Parathyroid adenoma (tissue), 2 donors: ENCODE measurements at regions not wholly inside any gene's neighbourhood (a gene's known extent, or its start where the extent isn't known, plus 50 kb on each side); places are given as distances from the start of the nearest gene placed in this dataset.

Experiments used
- H2AFZ ChIP-seq: fragments of 300-600 bp; sonication (generic); one replicate; pipeline ENCODE4 v1.7.0; 2017; ENCODE audit warnings: antibody characterized with exemption, mild to moderate bottlenecking
- H3K27ac ChIP-seq: fragments of 300-600 bp; sonication (generic); one replicate; pipeline ENCODE4 v1.7.0; 2017
- H3K27me3 ChIP-seq: fragments of 300-600 bp; sonication (generic); one replicate; pipeline ENCODE4 v1.7.0; 2017; ENCODE audit warnings: low read length; ENCODE audit not compliant: control insufficient read depth, insufficient read depth
- H3K36me3 ChIP-seq: fragments of 300-600 bp; sonication (generic); one replicate; pipeline ENCODE4 v1.7.0; 2017; ENCODE audit warnings: low read length; ENCODE audit not compliant: control insufficient read depth, insufficient read depth
- H3K4me1 ChIP-seq: fragments of 300-600 bp; sonication (generic); one replicate; pipeline ENCODE4 v1.7.0; 2017; ENCODE audit warnings: control low read depth
- H3K4me2 ChIP-seq: fragments of 300-600 bp; sonication (generic); one replicate; pipeline ENCODE4 v1.7.0; 2017; ENCODE audit warnings: low read length
- H3K4me3 ChIP-seq: fragments of 300-600 bp; sonication (generic); one replicate; pipeline ENCODE4 v1.7.0; 2017; ENCODE audit warnings: low read depth, low read length
- H3K79me2 ChIP-seq: fragments of 300-600 bp; sonication (generic); one replicate; pipeline ENCODE4 v1.7.0; 2017; ENCODE audit warnings: control low read depth
- H3K9ac ChIP-seq: fragments of 300-600 bp; sonication (generic); one replicate; pipeline ENCODE4 v1.7.0; 2017; ENCODE audit warnings: mild to moderate bottlenecking
- H3K9me3 ChIP-seq: fragments of 300-600 bp; sonication (generic); one replicate; pipeline ENCODE4 v1.7.0; 2017; ENCODE audit warnings: low read length; ENCODE audit not compliant: control insufficient read depth
- TF ChIP-seq, protein P1 (sequence below): fragments of 300-600 bp; sonication (generic); IDR thresholded peaks from one replicate; pipeline ENCODE4 v1.7.0; 2017; ENCODE audit warnings: antibody characterized with exemption, mild to moderate bottlenecking
- donor health status: primary hyperparathyroidism.

DNA sequence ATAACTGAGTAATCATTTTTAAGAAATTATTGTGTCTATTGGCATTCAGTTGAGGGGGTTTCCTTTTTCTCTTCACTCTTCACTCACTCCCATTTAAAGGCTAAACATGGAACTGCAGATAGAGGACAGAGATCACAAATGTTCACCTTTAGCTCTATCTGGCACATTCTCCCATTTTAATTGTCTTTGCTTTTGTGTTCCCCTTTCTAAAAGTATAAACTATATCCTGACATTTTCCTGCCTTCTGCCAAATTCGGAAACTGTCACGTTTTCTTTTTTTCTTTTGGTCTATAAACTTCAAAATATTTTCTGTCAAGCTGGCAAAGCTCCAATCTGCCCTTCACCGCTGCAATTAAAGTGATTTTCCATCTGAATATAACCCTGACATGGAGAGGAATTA, 219.8 kb upstream of the CDKN3 start:
- no peaks in the 10 kb centered on the region for H3K36me3 ChIP-seq
- TF ChIP-seq, protein P1, sequence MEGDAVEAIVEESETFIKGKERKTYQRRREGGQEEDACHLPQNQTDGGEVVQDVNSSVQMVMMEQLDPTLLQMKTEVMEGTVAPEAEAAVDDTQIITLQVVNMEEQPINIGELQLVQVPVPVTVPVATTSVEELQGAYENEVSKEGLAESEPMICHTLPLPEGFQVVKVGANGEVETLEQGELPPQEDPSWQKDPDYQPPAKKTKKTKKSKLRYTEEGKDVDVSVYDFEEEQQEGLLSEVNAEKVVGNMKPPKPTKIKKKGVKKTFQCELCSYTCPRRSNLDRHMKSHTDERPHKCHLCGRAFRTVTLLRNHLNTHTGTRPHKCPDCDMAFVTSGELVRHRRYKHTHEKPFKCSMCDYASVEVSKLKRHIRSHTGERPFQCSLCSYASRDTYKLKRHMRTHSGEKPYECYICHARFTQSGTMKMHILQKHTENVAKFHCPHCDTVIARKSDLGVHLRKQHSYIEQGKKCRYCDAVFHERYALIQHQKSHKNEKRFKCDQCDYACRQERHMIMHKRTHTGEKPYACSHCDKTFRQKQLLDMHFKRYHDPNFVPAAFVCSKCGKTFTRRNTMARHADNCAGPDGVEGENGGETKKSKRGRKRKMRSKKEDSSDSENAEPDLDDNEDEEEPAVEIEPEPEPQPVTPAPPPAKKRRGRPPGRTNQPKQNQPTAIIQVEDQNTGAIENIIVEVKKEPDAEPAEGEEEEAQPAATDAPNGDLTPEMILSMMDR: no peak
- no peak overlapping the region for H2AFZ ChIP-seq
- no peak overlapping the region for H3K4me3 ChIP-seq
- no peaks in the 10 kb centered on the region for H3K4me1 ChIP-seq
- no peaks in the 10 kb centered on the region for H3K9me3 ChIP-seq
- no peak overlapping the region for H3K9ac ChIP-seq
- no peak overlapping the region for H3K27ac ChIP-seq
- H3K27me3 ChIP-seq: no peaks in the 10 kb centered on the region
- no peak overlapping the region for H3K4me2 ChIP-seq
- H3K79me2 ChIP-seq: no peaks in the 10 kb centered on the region

DNA sequence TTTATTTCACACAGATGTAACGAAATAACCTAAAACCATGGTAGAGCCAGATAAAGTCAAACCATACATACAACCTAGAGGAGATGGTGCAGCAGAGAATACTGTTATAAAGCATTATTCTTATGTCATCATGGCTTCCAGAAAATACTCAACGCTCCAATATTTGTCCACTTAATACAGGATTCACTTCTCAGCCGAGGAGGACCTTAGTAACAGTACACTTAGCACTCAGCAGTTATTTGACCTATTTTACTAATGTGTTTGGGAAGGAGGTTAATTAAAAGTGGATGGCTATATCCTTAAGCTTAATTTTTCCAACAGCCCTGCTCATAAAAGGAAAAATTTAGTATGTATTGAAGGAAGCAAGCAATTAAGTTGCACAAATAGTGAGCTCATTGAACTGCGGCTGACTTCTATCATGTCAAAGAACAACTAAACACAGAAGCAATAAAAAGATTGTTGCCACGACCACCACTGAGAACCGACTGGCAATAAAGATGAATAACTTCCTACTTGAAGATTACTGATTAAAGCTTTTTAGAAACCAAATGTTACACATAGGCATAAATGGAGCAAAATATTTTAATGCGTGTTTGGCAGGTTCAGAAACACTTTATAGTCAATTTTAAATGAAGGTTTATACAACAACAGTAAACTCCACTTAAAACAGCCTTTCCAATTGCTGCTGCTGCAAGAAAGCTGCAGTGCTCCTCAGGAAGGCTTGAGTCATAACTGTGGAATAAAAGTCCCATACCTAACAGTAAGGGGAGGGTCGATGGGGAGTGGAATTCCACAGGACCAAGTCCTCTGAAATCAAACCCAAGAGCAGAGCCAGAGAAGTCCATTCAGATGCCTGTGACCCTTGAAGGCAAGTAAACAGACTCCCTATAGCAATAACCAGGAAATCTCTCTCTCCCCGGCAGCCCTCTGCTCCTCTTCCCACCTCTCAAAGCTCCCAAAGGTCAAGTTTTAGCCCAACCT, 218.9 kb upstream of the CDKN3 start:
- H3K27me3 ChIP-seq: no peaks in the 10 kb centered on the region
- no peak overlapping the region for H3K9ac ChIP-seq
- no peaks in the 10 kb centered on the region for H3K79me2 ChIP-seq
- no peaks in the 10 kb centered on the region for H3K36me3 ChIP-seq
- TF ChIP-seq, protein P1: no peak
- H3K4me3 ChIP-seq: no peak overlapping the region
- H3K4me1 ChIP-seq: no peaks in the 10 kb centered on the region
- no peak overlapping the region for H3K27ac ChIP-seq
- no peaks in the 10 kb centered on the region for H3K9me3 ChIP-seq
- no peak overlapping the region for H2AFZ ChIP-seq
- no peak overlapping the region for H3K4me2 ChIP-seq

DNA sequence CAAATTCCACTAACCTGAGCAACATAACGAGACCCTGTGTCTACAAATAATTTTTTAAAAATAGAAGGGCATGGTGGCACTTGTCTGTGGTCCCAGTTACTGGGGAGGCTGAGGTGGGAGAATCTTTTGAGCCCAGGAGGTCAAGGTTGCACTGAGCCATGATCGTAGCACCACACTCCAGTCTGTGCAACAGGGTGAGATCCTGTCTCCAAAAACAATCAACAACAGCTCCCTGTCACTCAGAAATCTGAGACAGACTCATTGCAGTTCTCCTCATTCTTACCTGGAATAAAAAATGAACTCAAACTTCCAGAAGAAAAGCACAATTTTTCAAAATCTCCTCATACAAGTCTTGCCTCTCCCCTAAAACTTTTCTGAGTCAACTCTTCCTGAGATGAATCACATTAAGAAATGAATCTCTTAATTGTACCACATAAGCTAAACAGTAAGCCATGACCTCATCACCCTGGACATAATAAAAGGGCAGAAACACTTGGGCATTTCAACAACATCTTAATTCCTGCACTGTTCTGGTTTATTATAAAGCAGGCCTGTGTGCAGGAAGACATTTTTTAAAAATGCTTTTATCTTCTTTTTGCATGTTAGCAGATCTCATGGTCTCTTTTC, 214.3 kb upstream of the CDKN3 start:
- H2AFZ ChIP-seq: no peak overlapping the region
- TF ChIP-seq, protein P1: no peak
- no peaks in the 10 kb centered on the region for H3K9me3 ChIP-seq
- H3K4me1 ChIP-seq: no peaks in the 10 kb centered on the region
- no peak overlapping the region for H3K9ac ChIP-seq
- no peak overlapping the region for H3K27ac ChIP-seq
- H3K4me2 ChIP-seq: no peak overlapping the region
- no peak overlapping the region for H3K4me3 ChIP-seq
- no peaks in the 10 kb centered on the region for H3K36me3 ChIP-seq
- no peaks in the 10 kb centered on the region for H3K79me2 ChIP-seq
- no peaks in the 10 kb centered on the region for H3K27me3 ChIP-seq

DNA sequence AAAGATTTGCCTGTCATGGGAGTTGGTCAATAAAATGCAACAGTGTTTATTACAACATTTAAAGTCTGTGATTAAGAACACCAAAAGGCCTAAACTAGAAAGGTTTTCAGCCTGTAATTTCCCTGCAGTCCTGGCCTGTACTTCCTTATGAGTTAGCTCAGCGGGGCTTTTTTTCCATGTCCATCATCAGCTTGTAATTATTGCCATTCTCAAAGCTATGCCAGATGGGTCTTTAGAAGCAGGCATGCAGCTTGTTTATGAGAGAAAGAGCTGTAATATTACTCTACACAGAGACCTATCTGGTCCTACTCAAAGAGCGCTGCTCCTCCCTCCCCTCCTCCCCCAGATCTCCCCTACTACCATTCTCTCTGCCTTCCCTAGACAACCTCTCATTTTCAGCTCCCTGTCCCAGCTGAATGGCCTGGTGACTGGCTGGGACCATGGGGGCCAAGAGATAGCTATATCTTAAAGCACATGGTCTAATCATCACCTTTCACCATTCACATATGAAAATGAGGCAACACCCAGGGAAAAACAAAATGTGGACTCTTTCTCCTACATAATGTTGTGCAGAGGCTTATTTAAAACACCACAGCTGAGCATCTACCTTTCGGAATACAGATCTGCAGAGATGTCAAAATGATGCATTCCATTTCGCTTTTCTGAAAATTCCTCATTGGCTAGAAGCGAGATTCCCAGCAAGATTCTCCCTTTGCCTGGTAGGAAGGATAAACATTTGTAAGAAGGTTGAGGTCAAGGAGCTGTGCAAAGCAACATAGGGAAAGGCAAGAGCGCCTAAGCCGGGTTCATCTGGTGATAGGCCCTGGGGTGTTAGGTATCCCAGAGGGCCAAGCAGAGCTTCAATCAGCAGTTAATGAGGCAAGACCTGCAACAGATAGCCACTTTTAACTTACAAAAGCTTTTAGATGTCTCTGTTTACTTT, 209.7 kb upstream of the CDKN3 start:
- Histone ChIP-seq H3K36me3 (no peaks in the 10 kb centered on the region), H3K9me3 (no peaks in the 10 kb centered on the region), H3K4me2 (no peak overlapping the region), H3K27ac (no peak overlapping the region), H3K4me3 (no peak overlapping the region), H3K4me1 (no peaks in the 10 kb centered on the region), H3K27me3 (no peaks in the 10 kb centered on the region), H3K9ac (no peak overlapping the region), H2AFZ (no peak overlapping the region), H3K79me2 (no peaks in the 10 kb centered on the region)
- TF ChIP-seq, protein P1: no peak
